DOHH2 (cell line): ENCODE measurements at regions not wholly inside any gene's neighbourhood (a gene's known extent, or its start where the extent isn't known, plus 50 kb on each side); places are given as distances from the start of the nearest gene placed in this dataset.

Experiments
- CTCF ChIP-seq: fragments of 200-600 bp; sonication (generic); IDR thresholded peaks from one replicate; pipeline ENCODE4 v1.5.1; 2014; ENCODE audit warnings: antibody characterized with exemption, mild to moderate bottlenecking, low read depth, low read length; ENCODE audit not compliant: poor library complexity, severe bottlenecking
- EZH2phosphoT487 ChIP-seq: fragments of 200-600 bp; sonication (generic); IDR thresholded peaks from 2 replicates; pipeline ENCODE4 v1.6.1; 2017; ENCODE audit warnings: borderline replicate concordance, mild to moderate bottlenecking, antibody characterized with exemption, low read length, moderate library complexity, mixed read lengths

GRCh38 chr20:60576236-60576635, 618.0 kb downstream of the CDH26 start:
- TF ChIP-seq CTCF: no peak
- no peak for TF ChIP-seq EZH2phosphoT487
